ENCODE measurements at regions not wholly inside any gene's neighbourhood (a gene's known extent, or its start where the extent isn't known, plus 50 kb on each side); places are given as distances from the start of the nearest gene placed in this dataset.

- TF ChIP-seq EZH2 (IDR thresholded peaks at IDR 0.05; ENCODE audit: low read length, unreplicated experiment) (no peak), EZH2phosphoT487 (IDR thresholded peaks at IDR 0.05; ENCODE audit: borderline replicate concordance, low read length) (no peak), CTCF (conservative IDR thresholded peaks at IDR 0.05; ENCODE audit: low read depth, low read length) (peak; percentile 27; the same call in 1 of the 2 replicates)
- Histone ChIP-seq H3K4me2 (ENCODE audit: low read length) (no peak overlapping the region), H3K36me3 (ENCODE audit: low read depth, low read length) (no peaks in the 10 kb centered on the region), H3K79me2 (ENCODE audit: low read length) (no peaks in the 10 kb centered on the region), H2AFZ (ENCODE audit: low read length) (0 out of 2 replicates have a peak overlapping the region, but pooled peaks have one; percentile 33), H3K4me1 (ENCODE audit: insufficient read depth, low read length) (no peaks in the 10 kb centered on the region), H3K4me3 (ENCODE audit: low read length) (no peak overlapping the region), H3K27ac (ENCODE audit: low read length) (no peak overlapping the region), H3K9me3 (ENCODE audit: low read length) (no peaks in the 10 kb centered on the region), H3F3A (ENCODE audit: low read length, unreplicated experiment) (no peaks in the 10 kb centered on the region), H3K9ac (ENCODE audit: low read length) (no peak overlapping the region), H3K27me3 (ENCODE audit: low read length) (no peaks in the 10 kb centered on the region), H4K20me1 (ENCODE audit: low read length) (no peaks in the 10 kb centered on the region), H3K9me2 (replicated peaks; ENCODE audit: low read length) (no peaks in the 10 kb centered on the region)
- no TSS peak for BruUV-seq (replicated peaks)
- ATAC-seq = peak; percentile 50; the same call in 1 of the 2 replicates
- POLR2A ChIA-PET (ENCODE audit: unreplicated experiment) = interaction anchor here (0.6 kb wide), 1 partner anchor 29 kb away, joined by 3 read pairs; no protein-coding TSS in a partner anchor
- intact Hi-C loops (cut with micrococcal nuclease) = no loop called here
- CTCF ChIA-PET = no interaction called here
- no peak for DNase-seq
Observed at GRCh38 chr12:63056649-63057048, 94.4 kb downstream of the AVPR1A start.

GRCh38 chr12:63052696-63053095 lies 98.3 kb downstream of the AVPR1A start:
- Histone ChIP-seq H3K9me2 (replicated peaks; ENCODE audit: low read length) (no peaks in the 10 kb centered on the region), H4K20me1 (ENCODE audit: low read length) (no peaks in the 10 kb centered on the region), H3K4me1 (ENCODE audit: insufficient read depth, low read length) (no peaks in the 10 kb centered on the region), H3K9ac (ENCODE audit: low read length) (no peak overlapping the region), H3K79me2 (ENCODE audit: low read length) (no peaks in the 10 kb centered on the region), H2AFZ (ENCODE audit: low read length) (no peak overlapping the region), H3K4me2 (ENCODE audit: low read length) (no peak overlapping the region), H3K27ac (ENCODE audit: low read length) (no peak overlapping the region), H3K4me3 (ENCODE audit: low read length) (no peak overlapping the region), H3F3A (ENCODE audit: low read length, unreplicated experiment) (no peaks in the 10 kb centered on the region), H3K36me3 (ENCODE audit: low read depth, low read length) (no peaks in the 10 kb centered on the region), H3K9me3 (ENCODE audit: low read length) (no peaks in the 10 kb centered on the region), H3K27me3 (ENCODE audit: low read length) (no peaks in the 10 kb centered on the region)
- no TSS peak for BruUV-seq (replicated peaks)
- ChIA-PET POLR2A (ENCODE audit: unreplicated experiment) (no interaction called here), CTCF (no interaction called here)
- TF ChIP-seq EZH2 (IDR thresholded peaks at IDR 0.05; ENCODE audit: low read length, unreplicated experiment) (no peak), CTCF (conservative IDR thresholded peaks at IDR 0.05; ENCODE audit: low read depth, low read length) (no peak), EZH2phosphoT487 (IDR thresholded peaks at IDR 0.05; ENCODE audit: borderline replicate concordance, low read length) (no peak)
- DNase-seq (no peak), ATAC-seq (no peak)
- intact Hi-C loops (cut with micrococcal nuclease) = no loop called here

- peak; percentile 56 for ATAC-seq
- H3K4me2 ChIP-seq (ENCODE audit: low read length) = no peak overlapping the region
- H3K9me2 ChIP-seq (replicated peaks; ENCODE audit: low read length) = no peaks in the 10 kb centered on the region
- H3K4me3 ChIP-seq (ENCODE audit: low read length) = no peak overlapping the region
- DNase-seq = no peak
- CTCF ChIA-PET = no interaction called here
- peaks cover 4% of the 10 kb centered on the region for H3F3A ChIP-seq (ENCODE audit: low read length, unreplicated experiment)
- POLR2A ChIA-PET (ENCODE audit: unreplicated experiment) = no interaction called here
- H3K9me3 ChIP-seq (ENCODE audit: low read length) = no peaks in the 10 kb centered on the region
- H3K9ac ChIP-seq (ENCODE audit: low read length) = no peak overlapping the region
- H3K27ac ChIP-seq (ENCODE audit: low read length) = no peak overlapping the region
- no peak overlapping the region for H2AFZ ChIP-seq (ENCODE audit: low read length)
- no peak for TF ChIP-seq EZH2 (IDR thresholded peaks at IDR 0.05; ENCODE audit: low read length, unreplicated experiment)
- no peak for TF ChIP-seq CTCF (conservative IDR thresholded peaks at IDR 0.05; ENCODE audit: low read depth, low read length)
- TF ChIP-seq EZH2phosphoT487 (IDR thresholded peaks at IDR 0.05; ENCODE audit: borderline replicate concordance, low read length) = no peak
- BruUV-seq (replicated peaks) = no TSS peak
- H3K27me3 ChIP-seq (ENCODE audit: low read length) = no peaks in the 10 kb centered on the region
- peaks cover 13% of the 10 kb centered on the region for H3K4me1 ChIP-seq (ENCODE audit: insufficient read depth, low read length)
- no peaks in the 10 kb centered on the region for H3K36me3 ChIP-seq (ENCODE audit: low read depth, low read length)
- intact Hi-C loops (cut with micrococcal nuclease) = no loop called here
- no peaks in the 10 kb centered on the region for H4K20me1 ChIP-seq (ENCODE audit: low read length)
- H3K79me2 ChIP-seq (ENCODE audit: low read length) = no peaks in the 10 kb centered on the region
Observed at GRCh38 chr12:63047146-63047545, 103.9 kb downstream of the AVPR1A start.

Data from PC-3 (cell line).